Loucy (cell line): ENCODE measurements at regions not wholly inside any gene's neighbourhood (a gene's known extent, or its start where the extent isn't known, plus 50 kb on each side); places are given as distances from the start of the nearest gene placed in this dataset.

Source experiments
- H2AFZ ChIP-seq: fragments of 200-600 bp; sonication (generic); 2 replicates; pipeline ENCODE4 v1.6.0; 2016; ENCODE audit warnings: antibody characterized with exemption, mild to moderate bottlenecking, low read length, moderate library complexity
- H3F3A ChIP-seq: fragments of 200-600 bp; 2 replicates; pipeline ENCODE4 v1.6.0; 2016; ENCODE audit warnings: antibody characterized with exemption, low read depth, mild to moderate bottlenecking
- H3K27me3 ChIP-seq: fragments of 200-600 bp; sonication (generic); 2 replicates; pipeline ENCODE4 v1.6.1; 2014; ENCODE audit warnings: low read length, mild to moderate bottlenecking; ENCODE audit not compliant: insufficient read depth, poor library complexity, severe bottlenecking
- H3K36me3 ChIP-seq: fragments of 200-600 bp; sonication (generic); 2 replicates; pipeline ENCODE4 v1.6.1; 2016; ENCODE audit warnings: low read length; ENCODE audit not compliant: insufficient read depth
- H3K4me1 ChIP-seq: fragments of 200-600 bp; sonication (generic); 2 replicates; pipeline ENCODE4 v1.5.1; 2014; ENCODE audit warnings: low read length, mild to moderate bottlenecking; ENCODE audit not compliant: insufficient read depth, poor library complexity, severe bottlenecking
- H3K4me2 ChIP-seq: fragments of 200-600 bp; sonication (generic); 2 replicates; pipeline ENCODE4 v1.6.0; 2014; ENCODE audit warnings: antibody characterized with exemption, low read length, low read depth, mild to moderate bottlenecking; ENCODE audit not compliant: poor library complexity, severe bottlenecking
- H3K4me3 ChIP-seq: fragments of 200-600 bp; sonication (generic); 2 replicates; pipeline ENCODE4 v1.5.1; 2014; ENCODE audit warnings: low read length, mild to moderate bottlenecking, mixed read lengths; ENCODE audit not compliant: poor library complexity, severe bottlenecking
- H3K79me2 ChIP-seq: fragments of 200-600 bp; sonication (generic); 2 replicates; pipeline ENCODE4 v1.6.1; 2014; ENCODE audit warnings: low read length; ENCODE audit not compliant: insufficient read depth
- H3K9ac ChIP-seq: fragments of 200-600 bp; sonication (generic); 2 replicates; pipeline ENCODE4 v1.6.0; 2014; ENCODE audit warnings: mild to moderate bottlenecking, low read depth, low read length, moderate library complexity; ENCODE audit not compliant: poor library complexity, severe bottlenecking
- H3K9me2 ChIP-seq: fragments of 200-600 bp; sonication (generic); replicated peaks from 2 replicates; pipeline ENCODE4 v1.6.1; 2016; ENCODE audit warnings: low read depth, low read length, mixed read lengths
- H3K9me3 ChIP-seq: fragments of 200-600 bp; sonication (generic); 2 replicates; pipeline ENCODE4 v1.6.1; 2014; ENCODE audit warnings: mild to moderate bottlenecking, antibody characterized with exemption, low read length, low read depth; ENCODE audit not compliant: insufficient read depth
- H4K20me1 ChIP-seq: fragments of 200-600 bp; sonication (generic); 2 replicates; pipeline ENCODE4 v1.6.0; 2014; ENCODE audit warnings: antibody characterized with exemption, low read length, mild to moderate bottlenecking; ENCODE audit not compliant: insufficient read depth, poor library complexity, severe bottlenecking
- CTCF ChIP-seq: fragments of 200-600 bp; sonication (generic); conservative IDR thresholded peaks from 2 replicates; pipeline ENCODE4 v1.5.1; 2014; ENCODE audit warnings: mild to moderate bottlenecking, antibody characterized with exemption, low read length
- EZH2phosphoT487 ChIP-seq: fragments of 200-600 bp; IDR thresholded peaks from 2 replicates; pipeline ENCODE4 v1.6.1; 2018; ENCODE audit warnings: antibody characterized with exemption, mild to moderate bottlenecking, moderate library complexity, borderline replicate concordance

GRCh38 chr4:26009502-26009901 lies 95.5 kb downstream of the SMIM20 start:
- Histone ChIP-seq H3K9me3 (no peaks in the 10 kb centered on the region), H3F3A (no peaks in the 10 kb centered on the region), H3K9me2 (no peaks in the 10 kb centered on the region), H3K4me2 (no peak overlapping the region), H3K9ac (no peak overlapping the region), H3K79me2 (no peaks in the 10 kb centered on the region), H3K4me1 (no peaks in the 10 kb centered on the region), H3K4me3 (no peak overlapping the region), H4K20me1 (no peaks in the 10 kb centered on the region), H3K36me3 (no peaks in the 10 kb centered on the region), H3K27me3 (no peaks in the 10 kb centered on the region), H2AFZ (no peak overlapping the region)
- TF ChIP-seq EZH2phosphoT487 (no peak), CTCF (no peak)

DNA sequence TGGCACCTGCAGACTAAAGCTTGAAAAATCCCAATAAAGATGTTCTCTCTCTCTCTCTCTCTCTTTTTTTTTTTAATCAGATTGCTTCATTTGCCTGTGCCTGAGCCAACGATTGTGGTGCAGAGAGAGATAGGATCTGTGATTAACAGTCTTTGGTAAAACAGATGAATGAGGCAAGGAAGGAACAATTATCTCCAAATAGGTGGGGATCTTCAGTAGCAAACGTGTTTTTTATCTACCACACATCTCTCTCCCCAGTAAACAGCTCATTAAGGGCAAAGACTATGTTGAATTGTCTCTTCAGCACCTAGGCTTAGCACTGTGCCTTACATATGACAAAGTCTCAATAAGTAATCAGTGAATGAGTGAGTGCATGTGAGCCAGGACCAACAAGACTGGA lies 96.3 kb downstream of the SMIM20 start:
- no peaks in the 10 kb centered on the region for H3F3A ChIP-seq
- no peak overlapping the region for H3K9ac ChIP-seq
- H4K20me1 ChIP-seq: no peaks in the 10 kb centered on the region
- H3K4me2 ChIP-seq: no peak overlapping the region
- H3K9me3 ChIP-seq: no peaks in the 10 kb centered on the region
- H3K9me2 ChIP-seq: no peaks in the 10 kb centered on the region
- TF ChIP-seq CTCF: no peak
- TF ChIP-seq EZH2phosphoT487: no peak
- no peaks in the 10 kb centered on the region for H3K36me3 ChIP-seq
- no peaks in the 10 kb centered on the region for H3K79me2 ChIP-seq
- H3K4me3 ChIP-seq: no peak overlapping the region
- H2AFZ ChIP-seq: no peak overlapping the region
- no peaks in the 10 kb centered on the region for H3K27me3 ChIP-seq
- no peaks in the 10 kb centered on the region for H3K4me1 ChIP-seq

- Histone ChIP-seq H4K20me1 (no peaks in the 10 kb centered on the region), H3F3A (no peaks in the 10 kb centered on the region), H2AFZ (no peak overlapping the region), H3K4me1 (no peaks in the 10 kb centered on the region), H3K4me3 (no peak overlapping the region), H3K79me2 (no peaks in the 10 kb centered on the region), H3K9me3 (no peaks in the 10 kb centered on the region), H3K36me3 (no peaks in the 10 kb centered on the region), H3K9ac (no peak overlapping the region), H3K9me2 (no peaks in the 10 kb centered on the region), H3K27me3 (no peaks in the 10 kb centered on the region), H3K4me2 (no peak overlapping the region)
- TF ChIP-seq EZH2phosphoT487 (no peak), CTCF (no peak)
Measured at GRCh38 chr4:26013629-26014028, 99.6 kb downstream of the SMIM20 start.
